ENCODE measurements at regions not wholly inside any gene's neighbourhood (a gene's known extent, or its start where the extent isn't known, plus 50 kb on each side); places are given as distances from the start of the nearest gene placed in this dataset.

GRCh38 chr2:120859814-120860578, 124.3 kb downstream of the GLI2 start:
- Histone ChIP-seq H2AFZ (ENCODE audit: low read length, unreplicated experiment) (no peak overlapping the region), H3K27ac (ENCODE audit: low read depth, low read length) (no peak overlapping the region), H3K4me3 (ENCODE audit: low read depth, low read length) (no peak overlapping the region), H3K4me1 (ENCODE audit: control insufficient read depth, insufficient read depth, low read length, unreplicated experiment) (peaks cover 36% of the 10 kb centered on the region), H3K36me3 (ENCODE audit: insufficient read depth, low read length) (no peaks in the 10 kb centered on the region), H3K79me2 (ENCODE audit: control insufficient read depth, insufficient read depth, low read length, unreplicated experiment) (peaks cover 3% of the 10 kb centered on the region), H3K27me3 (ENCODE audit: insufficient read depth, low read length) (no peaks in the 10 kb centered on the region)

GRCh38 chr2:120860579-120860922, 124.9 kb downstream of the GLI2 start:
- Histone ChIP-seq H3K4me3 (ENCODE audit: low read depth, low read length) (no peak overlapping the region), H3K79me2 (ENCODE audit: control insufficient read depth, insufficient read depth, low read length, unreplicated experiment) (peaks cover 8% of the 10 kb centered on the region), H3K27ac (ENCODE audit: low read depth, low read length) (no peak overlapping the region), H3K4me1 (ENCODE audit: control insufficient read depth, insufficient read depth, low read length, unreplicated experiment) (peaks cover 40% of the 10 kb centered on the region), H3K36me3 (ENCODE audit: insufficient read depth, low read length) (no peaks in the 10 kb centered on the region), H2AFZ (ENCODE audit: low read length, unreplicated experiment) (no peak overlapping the region), H3K27me3 (ENCODE audit: insufficient read depth, low read length) (no peaks in the 10 kb centered on the region)

- H3K79me2 ChIP-seq (ENCODE audit: control insufficient read depth, insufficient read depth, low read length, unreplicated experiment), result peaks cover 14% of the 10 kb centered on the region
- no peaks in the 10 kb centered on the region for H3K27me3 ChIP-seq (ENCODE audit: insufficient read depth, low read length)
Measured at GRCh38 chr2:120861191-120861575, 125.5 kb downstream of the GLI2 start.

GRCh38 chr2:120861576-120862191, 126.0 kb downstream of the GLI2 start:
- no peak overlapping the region for H3K27ac ChIP-seq (ENCODE audit: low read depth, low read length)
- no peak overlapping the region for H2AFZ ChIP-seq (ENCODE audit: low read length, unreplicated experiment)
- H3K79me2 ChIP-seq (ENCODE audit: control insufficient read depth, insufficient read depth, low read length, unreplicated experiment), result peaks cover 17% of the 10 kb centered on the region
- H3K4me3 ChIP-seq (ENCODE audit: low read depth, low read length), result no peak overlapping the region
- H3K27me3 ChIP-seq (ENCODE audit: insufficient read depth, low read length), result no peaks in the 10 kb centered on the region
- peaks cover 43% of the 10 kb centered on the region for H3K4me1 ChIP-seq (ENCODE audit: control insufficient read depth, insufficient read depth, low read length, unreplicated experiment)
- no peaks in the 10 kb centered on the region for H3K36me3 ChIP-seq (ENCODE audit: insufficient read depth, low read length)

More at GRCh38 chr2:120861191-120861575, 125.5 kb downstream of the GLI2 start:
- H3K27ac ChIP-seq (ENCODE audit: low read depth, low read length), result no peak overlapping the region
- H2AFZ ChIP-seq (ENCODE audit: low read length, unreplicated experiment), result no peak overlapping the region
- peaks cover 40% of the 10 kb centered on the region for H3K4me1 ChIP-seq (ENCODE audit: control insufficient read depth, insufficient read depth, low read length, unreplicated experiment)
- no peaks in the 10 kb centered on the region for H3K36me3 ChIP-seq (ENCODE audit: insufficient read depth, low read length)
- no peak overlapping the region for H3K4me3 ChIP-seq (ENCODE audit: low read depth, low read length)

- Histone ChIP-seq H3K4me3 (ENCODE audit: low read depth, low read length) (no peak overlapping the region), H3K79me2 (ENCODE audit: control insufficient read depth, insufficient read depth, low read length, unreplicated experiment) (peaks cover 17% of the 10 kb centered on the region), H3K4me1 (ENCODE audit: control insufficient read depth, insufficient read depth, low read length, unreplicated experiment) (peaks cover 48% of the 10 kb centered on the region), H2AFZ (ENCODE audit: low read length, unreplicated experiment) (no peak overlapping the region), H3K36me3 (ENCODE audit: insufficient read depth, low read length) (no peaks in the 10 kb centered on the region), H3K27ac (ENCODE audit: low read depth, low read length) (no peak overlapping the region), H3K27me3 (ENCODE audit: insufficient read depth, low read length) (no peaks in the 10 kb centered on the region)
Measured at GRCh38 chr2:120862201-120863060, 126.8 kb downstream of the GLI2 start.

GRCh38 chr2:120863146-120863545, 127.5 kb downstream of the GLI2 start:
- Histone ChIP-seq H3K4me1 (ENCODE audit: control insufficient read depth, insufficient read depth, low read length, unreplicated experiment) (peaks cover 49% of the 10 kb centered on the region), H2AFZ (ENCODE audit: low read length, unreplicated experiment) (no peak overlapping the region), H3K36me3 (ENCODE audit: insufficient read depth, low read length) (no peaks in the 10 kb centered on the region), H3K27me3 (ENCODE audit: insufficient read depth, low read length) (no peaks in the 10 kb centered on the region), H3K27ac (ENCODE audit: low read depth, low read length) (peak overlapping the region; percentile 64), H3K79me2 (ENCODE audit: control insufficient read depth, insufficient read depth, low read length, unreplicated experiment) (peaks cover 17% of the 10 kb centered on the region), H3K4me3 (ENCODE audit: low read depth, low read length) (no peak overlapping the region)

- Histone ChIP-seq H3K27ac (ENCODE audit: low read depth, low read length) (peak overlapping the region; percentile 64), H3K79me2 (ENCODE audit: control insufficient read depth, insufficient read depth, low read length, unreplicated experiment) (peaks cover 23% of the 10 kb centered on the region), H3K27me3 (ENCODE audit: insufficient read depth, low read length) (no peaks in the 10 kb centered on the region), H3K4me1 (ENCODE audit: control insufficient read depth, insufficient read depth, low read length, unreplicated experiment) (peaks cover 51% of the 10 kb centered on the region), H2AFZ (ENCODE audit: low read length, unreplicated experiment) (no peak overlapping the region), H3K4me3 (ENCODE audit: low read depth, low read length) (no peak overlapping the region), H3K36me3 (ENCODE audit: insufficient read depth, low read length) (no peaks in the 10 kb centered on the region)
Measured at GRCh38 chr2:120863661-120864320, 128.1 kb downstream of the GLI2 start.

- Histone ChIP-seq H3K27me3 (ENCODE audit: insufficient read depth, low read length) (no peaks in the 10 kb centered on the region), H3K27ac (ENCODE audit: low read depth, low read length) (no peak overlapping the region), H3K79me2 (ENCODE audit: control insufficient read depth, insufficient read depth, low read length, unreplicated experiment) (peaks cover 28% of the 10 kb centered on the region), H2AFZ (ENCODE audit: low read length, unreplicated experiment) (no peak overlapping the region), H3K4me1 (ENCODE audit: control insufficient read depth, insufficient read depth, low read length, unreplicated experiment) (peaks cover 55% of the 10 kb centered on the region), H3K4me3 (ENCODE audit: low read depth, low read length) (no peak overlapping the region), H3K36me3 (ENCODE audit: insufficient read depth, low read length) (no peaks in the 10 kb centered on the region)
Measured at GRCh38 chr2:120864981-120865380, 129.3 kb downstream of the GLI2 start.

- no peak overlapping the region for H2AFZ ChIP-seq (ENCODE audit: low read length, unreplicated experiment)
- no peak overlapping the region for H3K4me3 ChIP-seq (ENCODE audit: low read depth, low read length)
- H3K27me3 ChIP-seq (ENCODE audit: insufficient read depth, low read length), result no peaks in the 10 kb centered on the region
- no peaks in the 10 kb centered on the region for H3K36me3 ChIP-seq (ENCODE audit: insufficient read depth, low read length)
- no peak overlapping the region for H3K27ac ChIP-seq (ENCODE audit: low read depth, low read length)
- H3K4me1 ChIP-seq (ENCODE audit: control insufficient read depth, insufficient read depth, low read length, unreplicated experiment), result peaks cover 55% of the 10 kb centered on the region
- H3K79me2 ChIP-seq (ENCODE audit: control insufficient read depth, insufficient read depth, low read length, unreplicated experiment), result peaks cover 31% of the 10 kb centered on the region
Measured at GRCh38 chr2:120865656-120866055, 130.0 kb downstream of the GLI2 start.

GRCh38 chr2:120866071-120866470, 130.4 kb downstream of the GLI2 start:
- Histone ChIP-seq H3K79me2 (ENCODE audit: control insufficient read depth, insufficient read depth, low read length, unreplicated experiment) (peaks cover 35% of the 10 kb centered on the region), H3K36me3 (ENCODE audit: insufficient read depth, low read length) (no peaks in the 10 kb centered on the region), H2AFZ (ENCODE audit: low read length, unreplicated experiment) (no peak overlapping the region), H3K4me1 (ENCODE audit: control insufficient read depth, insufficient read depth, low read length, unreplicated experiment) (peaks cover 55% of the 10 kb centered on the region), H3K27ac (ENCODE audit: low read depth, low read length) (no peak overlapping the region), H3K4me3 (ENCODE audit: low read depth, low read length) (no peak overlapping the region), H3K27me3 (ENCODE audit: insufficient read depth, low read length) (no peaks in the 10 kb centered on the region)

All from ACC112 (cell line).